Fibroblast of villous mesenchyme (primary cell): ENCODE measurements at regions not wholly inside any gene's neighbourhood (a gene's known extent, or its start where the extent isn't known, plus 50 kb on each side); places are given as distances from the start of the nearest gene placed in this dataset.

ENCODE experiments used
- DNase-seq: peaks from one replicate; pipeline ENCODE4 v3.0.0-alpha.2; 2010; ENCODE audit warnings: low read depth
- H3K4me3 ChIP-seq: 2 replicates; pipeline ENCODE4 v1.5.1; 2011; ENCODE audit warnings: low read depth, mild to moderate bottlenecking, low read length
- CTCF ChIP-seq: IDR thresholded peaks from 2 replicates; pipeline ENCODE4 v1.5.1; 2012; ENCODE audit warnings: low read depth, mild to moderate bottlenecking, low read length; ENCODE audit not compliant: insufficient read depth

DNA sequence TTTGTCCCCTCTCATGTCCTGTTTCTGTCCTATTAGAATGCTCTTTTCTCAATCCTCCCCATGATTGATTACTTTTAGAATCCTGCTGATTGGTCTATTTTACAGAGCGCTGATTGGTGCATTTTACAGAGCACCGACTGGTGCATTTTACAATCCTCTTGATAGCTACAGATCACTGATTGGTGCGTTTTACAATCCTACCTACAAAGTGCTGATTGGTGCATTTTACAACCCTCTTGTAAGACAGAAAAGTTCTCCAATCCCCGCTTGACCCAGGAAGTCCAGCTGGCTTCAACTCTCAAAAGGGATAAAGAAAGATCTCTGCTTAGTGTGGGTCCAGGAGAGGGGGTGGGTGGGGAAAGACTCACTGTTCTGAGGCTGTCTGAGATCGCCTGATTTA lies 71.3 kb downstream of the DHRS2 start:
- DNase-seq: no peak
- H3K4me3 ChIP-seq: no peak overlapping the region
- TF ChIP-seq CTCF: no peak

GRCh38 chr14:23708343-23708742 lies 72.2 kb downstream of the DHRS2 start:
- H3K4me3 ChIP-seq: no peak overlapping the region
- DNase-seq: no peak
- no peak for TF ChIP-seq CTCF

GRCh38 chr14:23709923-23710322 lies 73.8 kb downstream of the DHRS2 start:
- TF ChIP-seq CTCF: no peak
- DNase-seq: no peak
- H3K4me3 ChIP-seq: no peak overlapping the region

GRCh38 chr14:23712287-23712686 lies 76.1 kb downstream of the DHRS2 start:
- H3K4me3 ChIP-seq: no peak overlapping the region
- DNase-seq: no peak
- no peak for TF ChIP-seq CTCF

DNA sequence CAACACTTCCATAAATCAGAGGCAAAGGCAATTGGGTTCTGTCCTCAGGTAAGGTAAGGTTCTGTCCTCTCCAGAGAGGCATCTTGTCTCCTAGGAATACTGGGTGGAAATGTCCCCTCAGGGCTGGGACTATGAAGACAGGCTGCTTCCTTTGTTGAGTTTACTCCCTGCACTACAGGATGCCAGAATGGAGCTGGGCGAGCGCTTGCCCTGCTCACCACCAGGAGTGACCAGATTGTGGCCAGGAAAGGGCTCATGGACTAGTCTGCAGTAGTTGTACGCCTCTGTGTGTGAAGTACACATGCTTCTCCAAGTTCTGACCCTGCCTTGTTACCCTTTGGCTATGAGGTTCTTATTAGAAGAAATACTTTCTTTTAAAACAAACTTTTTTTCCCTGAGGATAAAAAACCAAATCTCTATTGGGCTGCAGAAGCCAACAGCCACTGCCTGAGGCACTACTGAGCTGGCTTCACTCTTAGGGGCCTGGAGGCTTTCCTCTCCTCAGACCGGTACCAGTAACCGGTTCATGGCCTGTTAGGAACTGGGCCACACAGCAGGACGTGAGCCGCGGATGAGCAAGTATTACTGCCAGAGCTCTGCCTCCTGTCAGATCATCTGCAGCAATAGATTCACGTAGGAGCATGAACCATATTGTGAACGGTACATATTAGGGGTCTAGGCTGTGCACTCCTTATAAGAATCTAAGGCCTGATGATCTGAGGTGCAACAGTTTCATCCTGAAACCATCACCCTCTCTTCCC lies 83.2 kb downstream of the DHRS2 start:
- no peak for TF ChIP-seq CTCF
- no peak overlapping the region for H3K4me3 ChIP-seq
- no peak for DNase-seq

DNA sequence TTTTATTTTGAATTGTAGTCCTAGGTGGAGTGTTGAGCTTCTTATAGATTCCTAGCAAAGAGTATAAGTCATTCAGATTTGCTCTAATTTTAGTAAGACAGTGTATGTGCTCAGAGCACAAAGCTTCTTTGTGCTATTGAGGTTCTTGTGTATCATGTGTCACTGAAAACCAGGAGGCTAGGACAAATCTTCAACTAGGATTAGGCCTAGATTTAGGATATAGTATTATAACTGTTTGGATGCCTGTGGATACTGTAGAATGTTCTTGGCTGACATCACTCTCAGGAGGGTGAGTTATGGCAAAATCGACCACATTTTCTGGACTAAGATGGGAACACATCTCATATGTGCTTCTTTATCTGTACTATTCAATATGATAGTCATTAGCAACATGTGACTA lies 86.5 kb downstream of the DHRS2 start:
- DNase-seq: no peak
- no peak for TF ChIP-seq CTCF
- no peak overlapping the region for H3K4me3 ChIP-seq

- no peak overlapping the region for H3K4me3 ChIP-seq
- no peak for TF ChIP-seq CTCF
- DNase-seq: no peak
Measured at GRCh38 chr14:23723911-23724310, 87.7 kb downstream of the DHRS2 start.
